ENCODE measurements at regions not wholly inside any gene's neighbourhood (a gene's known extent, or its start where the extent isn't known, plus 50 kb on each side); places are given as distances from the start of the nearest gene placed in this dataset.

DNA sequence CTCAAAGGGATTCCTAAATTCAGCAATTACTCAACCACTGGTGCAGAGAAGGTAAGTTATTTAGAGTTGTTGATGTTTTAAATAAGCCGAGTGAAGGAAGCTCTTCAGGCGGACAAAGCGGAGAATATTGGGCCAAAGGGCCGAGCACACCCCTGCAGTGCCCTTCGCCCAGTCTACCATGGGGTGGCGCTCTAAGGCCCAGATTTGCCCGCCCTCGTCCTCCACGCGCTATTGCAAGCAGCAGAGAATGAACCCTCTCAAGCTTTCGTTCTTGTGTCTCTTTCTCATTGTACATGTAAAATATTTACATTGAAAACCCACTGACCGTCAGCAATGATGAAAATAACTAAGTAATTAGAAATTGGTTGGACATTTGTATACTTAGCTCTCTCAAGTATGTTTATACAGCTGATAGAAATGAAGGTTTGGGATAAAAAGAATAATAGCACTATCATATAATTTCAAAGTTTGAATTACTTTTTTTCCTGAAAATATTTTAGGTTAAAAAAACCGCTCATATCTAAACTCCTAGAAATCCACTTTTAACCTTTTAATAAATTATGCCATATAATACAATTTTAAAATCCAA lies 195.0 kb upstream of the CEP162 start:
- peak; percentile 49 for DNase-seq (ENCODE audit: low read depth)
- H3K4me3 ChIP-seq (ENCODE audit: control insufficient read depth, low read depth, low read length) = no peak overlapping the region

DNA sequence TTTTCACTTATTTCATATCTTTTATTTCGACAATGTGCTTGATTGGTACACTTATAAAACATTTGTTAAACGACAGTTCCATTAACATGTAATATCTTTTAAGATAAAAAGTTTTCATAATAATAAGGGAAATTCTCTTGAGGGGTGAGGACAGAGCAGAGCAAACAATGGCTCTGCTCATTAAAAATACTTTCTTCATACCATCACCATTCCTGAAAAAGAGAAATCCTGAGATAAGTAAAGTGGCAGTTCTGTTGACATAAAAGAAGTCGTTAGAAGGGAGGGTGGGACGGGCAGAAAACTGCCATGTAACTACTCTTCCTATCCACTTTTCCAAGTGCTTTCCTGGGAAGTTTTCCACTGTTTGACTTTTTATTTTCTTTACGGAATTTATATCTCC lies 193.6 kb upstream of the CEP162 start:
- no peak for DNase-seq (ENCODE audit: low read depth)
- no peak overlapping the region for H3K4me3 ChIP-seq (ENCODE audit: control insufficient read depth, low read depth, low read length)
- TF ChIP-seq, protein P1, sequence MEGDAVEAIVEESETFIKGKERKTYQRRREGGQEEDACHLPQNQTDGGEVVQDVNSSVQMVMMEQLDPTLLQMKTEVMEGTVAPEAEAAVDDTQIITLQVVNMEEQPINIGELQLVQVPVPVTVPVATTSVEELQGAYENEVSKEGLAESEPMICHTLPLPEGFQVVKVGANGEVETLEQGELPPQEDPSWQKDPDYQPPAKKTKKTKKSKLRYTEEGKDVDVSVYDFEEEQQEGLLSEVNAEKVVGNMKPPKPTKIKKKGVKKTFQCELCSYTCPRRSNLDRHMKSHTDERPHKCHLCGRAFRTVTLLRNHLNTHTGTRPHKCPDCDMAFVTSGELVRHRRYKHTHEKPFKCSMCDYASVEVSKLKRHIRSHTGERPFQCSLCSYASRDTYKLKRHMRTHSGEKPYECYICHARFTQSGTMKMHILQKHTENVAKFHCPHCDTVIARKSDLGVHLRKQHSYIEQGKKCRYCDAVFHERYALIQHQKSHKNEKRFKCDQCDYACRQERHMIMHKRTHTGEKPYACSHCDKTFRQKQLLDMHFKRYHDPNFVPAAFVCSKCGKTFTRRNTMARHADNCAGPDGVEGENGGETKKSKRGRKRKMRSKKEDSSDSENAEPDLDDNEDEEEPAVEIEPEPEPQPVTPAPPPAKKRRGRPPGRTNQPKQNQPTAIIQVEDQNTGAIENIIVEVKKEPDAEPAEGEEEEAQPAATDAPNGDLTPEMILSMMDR (conservative IDR thresholded peaks at IDR 0.05; ENCODE audit: control insufficient read depth, insufficient read depth, low read depth, low read length) = no peak

More for the DNA sequence above, 195.0 kb upstream of the CEP162 start:
- TF ChIP-seq, protein P1 (conservative IDR thresholded peaks at IDR 0.05; ENCODE audit: control insufficient read depth, insufficient read depth, low read depth, low read length) = peak; percentile 68

DNA sequence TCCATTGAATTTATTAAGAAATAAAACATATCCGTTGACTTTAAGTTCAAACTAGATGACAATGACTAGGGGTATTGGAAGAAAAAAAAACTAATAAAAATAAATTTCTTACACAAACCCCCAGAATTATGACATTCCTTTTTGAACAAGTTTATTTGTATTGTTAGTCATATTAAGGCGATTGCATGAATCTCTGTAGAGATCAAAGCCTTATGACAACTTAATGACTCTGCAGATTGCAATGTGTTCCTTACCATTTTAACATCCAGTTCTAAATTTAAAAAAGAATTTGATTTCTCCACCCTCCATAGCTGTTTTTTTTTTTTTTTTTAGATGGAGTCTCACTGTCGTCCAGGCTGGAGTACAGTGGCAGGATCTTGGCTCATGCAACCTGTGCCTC lies 189.8 kb upstream of the CEP162 start:
- no peak overlapping the region for H3K4me3 ChIP-seq (ENCODE audit: control insufficient read depth, low read depth, low read length)
- peak; percentile 89 for DNase-seq (ENCODE audit: low read depth)
- TF ChIP-seq, protein P1 (conservative IDR thresholded peaks at IDR 0.05; ENCODE audit: control insufficient read depth, insufficient read depth, low read depth, low read length) = no peak

DNA sequence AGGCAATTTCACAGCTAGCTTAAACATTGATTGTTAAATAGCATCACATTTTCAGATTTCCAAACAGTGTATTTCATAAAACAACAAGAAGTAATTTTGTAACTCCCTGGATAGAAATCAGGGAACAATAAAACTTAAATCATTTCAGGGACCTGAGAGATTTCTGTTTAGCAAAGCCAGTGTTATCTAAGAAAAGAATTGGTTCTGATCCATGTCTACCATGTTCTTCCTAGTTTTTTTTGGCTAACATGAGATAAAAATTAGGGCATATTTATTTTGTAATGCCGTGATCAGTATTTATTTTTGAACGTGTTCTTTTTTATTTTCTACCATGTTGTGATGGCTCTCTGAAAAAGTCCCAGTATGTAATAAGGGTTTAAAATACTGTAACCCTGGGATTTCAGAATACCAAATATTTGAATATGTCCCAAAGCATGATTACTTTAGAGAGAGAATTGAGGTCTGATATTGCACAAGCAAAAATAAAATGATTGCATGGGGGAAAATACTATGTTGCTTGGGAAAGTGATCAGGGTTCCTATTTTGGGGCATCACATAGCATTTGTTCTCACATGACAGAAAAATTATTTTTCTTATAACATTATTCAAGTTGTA lies 188.7 kb upstream of the CEP162 start:
- no peak overlapping the region for H3K4me3 ChIP-seq (ENCODE audit: control insufficient read depth, low read depth, low read length)
- TF ChIP-seq, protein P1 (conservative IDR thresholded peaks at IDR 0.05; ENCODE audit: control insufficient read depth, insufficient read depth, low read depth, low read length) = no peak
- peak; percentile 13 for DNase-seq (ENCODE audit: low read depth)

DNA sequence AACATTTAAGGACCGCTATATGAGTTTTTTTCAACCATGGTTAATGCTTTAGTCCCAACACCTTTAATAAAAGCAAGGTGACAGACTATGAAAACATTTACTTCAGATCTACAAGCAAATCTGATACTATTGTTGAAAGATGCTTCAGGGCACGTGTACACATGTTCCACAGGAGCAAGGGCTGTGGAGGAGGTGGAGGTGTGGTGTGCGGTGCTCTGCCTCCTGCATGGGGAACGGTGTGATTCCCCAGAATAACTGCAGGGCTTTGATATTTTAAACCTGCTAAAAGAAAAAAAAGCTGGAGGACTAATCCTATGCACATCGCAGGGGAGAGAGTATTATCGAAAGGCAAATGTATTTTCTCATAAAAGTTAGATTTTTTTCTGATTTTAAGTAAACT lies 188.1 kb upstream of the CEP162 start:
- TF ChIP-seq, protein P1 (conservative IDR thresholded peaks at IDR 0.05; ENCODE audit: control insufficient read depth, insufficient read depth, low read depth, low read length) = no peak
- DNase-seq (ENCODE audit: low read depth) = no peak
- no peak overlapping the region for H3K4me3 ChIP-seq (ENCODE audit: control insufficient read depth, low read depth, low read length)

DNA sequence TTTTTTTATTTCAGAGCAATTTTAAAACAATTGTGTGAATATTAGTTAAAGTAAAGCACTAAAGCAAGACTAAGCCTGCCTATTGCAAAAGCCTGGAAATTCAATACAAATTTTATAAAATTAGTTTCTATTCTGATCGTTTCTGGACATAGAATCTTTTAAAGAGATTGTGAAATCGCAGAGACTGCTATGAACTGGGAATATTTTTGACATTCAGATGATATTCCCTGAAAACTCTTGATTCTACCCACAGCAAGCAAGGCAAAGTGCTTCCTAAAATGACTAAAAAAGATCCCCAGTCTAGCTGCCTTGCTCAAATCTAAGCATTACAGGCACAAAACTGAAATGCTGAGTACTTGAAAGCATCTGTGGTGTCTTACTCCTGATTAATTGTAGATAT lies 187.6 kb upstream of the CEP162 start:
- TF ChIP-seq, protein P1 (conservative IDR thresholded peaks at IDR 0.05; ENCODE audit: control insufficient read depth, insufficient read depth, low read depth, low read length) = no peak
- no peak overlapping the region for H3K4me3 ChIP-seq (ENCODE audit: control insufficient read depth, low read depth, low read length)
- no peak for DNase-seq (ENCODE audit: low read depth)

All from fibroblast of mammary gland (primary cell).